ENCODE measurements at regions not wholly inside any gene's neighbourhood (a gene's known extent, or its start where the extent isn't known, plus 50 kb on each side); places are given as distances from the start of the nearest gene placed in this dataset.
"Not testable (repeated sequence)": the region's sequence is repeated elsewhere in the genome, so short reads cannot be mapped to it uniquely, and the experiment has no call there.

DNA sequence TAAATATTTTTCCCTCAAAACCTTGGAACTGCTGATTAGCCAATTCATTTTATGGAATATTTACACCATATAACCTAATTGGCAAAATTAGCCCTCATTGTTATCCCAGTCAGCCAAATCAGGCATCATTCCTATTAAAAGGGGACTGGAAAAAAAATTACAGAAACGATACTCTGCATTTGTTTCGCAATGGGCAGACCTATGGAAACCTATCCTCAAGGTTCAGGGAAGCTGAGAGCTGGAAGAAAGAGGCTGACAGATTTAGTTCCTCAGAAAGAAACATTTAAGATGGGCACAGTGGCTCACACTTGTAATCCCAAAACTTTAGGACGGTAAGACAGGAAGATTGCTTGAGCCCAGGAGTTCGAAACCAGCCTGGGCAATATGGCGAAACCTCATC, 85.6 kb upstream of the RPH3AL start:
- Histone ChIP-seq H3K9me2 (replicated peaks; ENCODE audit: control insufficient read depth, low read length) (no peaks in the 10 kb centered on the region), H3K27me3 (ENCODE audit: control insufficient read depth, low read length) (no peaks in the 10 kb centered on the region), H3K4me2 (ENCODE audit: low read length) (no peak overlapping the region), H3K36me3 (ENCODE audit: control insufficient read depth, low read length) (no peaks in the 10 kb centered on the region), H3K4me3 (ENCODE audit: low read length) (no peak overlapping the region), H3K27ac (ENCODE audit: low read depth, low read length) (no peak overlapping the region), H3K79me2 (ENCODE audit: control insufficient read depth, low read length) (no peaks in the 10 kb centered on the region), H4K20me1 (ENCODE audit: control insufficient read depth, insufficient read depth, low read depth, low read length) (no peaks in the 10 kb centered on the region), H3K4me1 (ENCODE audit: control insufficient read depth, low read length) (no peaks in the 10 kb centered on the region), H3K9me3 (ENCODE audit: control insufficient read depth, insufficient read depth, low read length) (peaks cover 6% of the 10 kb centered on the region; the same call in 1 of the 2 replicates), H3F3A (ENCODE audit: control insufficient read depth, insufficient read depth) (no peaks in the 10 kb centered on the region)
- TF ChIP-seq EZH2phosphoT487 (IDR thresholded peaks at IDR 0.05; ENCODE audit: borderline replicate concordance, low read length) = no peak
- TF ChIP-seq, protein P1, sequence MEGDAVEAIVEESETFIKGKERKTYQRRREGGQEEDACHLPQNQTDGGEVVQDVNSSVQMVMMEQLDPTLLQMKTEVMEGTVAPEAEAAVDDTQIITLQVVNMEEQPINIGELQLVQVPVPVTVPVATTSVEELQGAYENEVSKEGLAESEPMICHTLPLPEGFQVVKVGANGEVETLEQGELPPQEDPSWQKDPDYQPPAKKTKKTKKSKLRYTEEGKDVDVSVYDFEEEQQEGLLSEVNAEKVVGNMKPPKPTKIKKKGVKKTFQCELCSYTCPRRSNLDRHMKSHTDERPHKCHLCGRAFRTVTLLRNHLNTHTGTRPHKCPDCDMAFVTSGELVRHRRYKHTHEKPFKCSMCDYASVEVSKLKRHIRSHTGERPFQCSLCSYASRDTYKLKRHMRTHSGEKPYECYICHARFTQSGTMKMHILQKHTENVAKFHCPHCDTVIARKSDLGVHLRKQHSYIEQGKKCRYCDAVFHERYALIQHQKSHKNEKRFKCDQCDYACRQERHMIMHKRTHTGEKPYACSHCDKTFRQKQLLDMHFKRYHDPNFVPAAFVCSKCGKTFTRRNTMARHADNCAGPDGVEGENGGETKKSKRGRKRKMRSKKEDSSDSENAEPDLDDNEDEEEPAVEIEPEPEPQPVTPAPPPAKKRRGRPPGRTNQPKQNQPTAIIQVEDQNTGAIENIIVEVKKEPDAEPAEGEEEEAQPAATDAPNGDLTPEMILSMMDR (IDR thresholded peaks at IDR 0.05; ENCODE audit: low read depth, low read length, poor library complexity, severe bottlenecking) = no peak

GRCh38 chr17:437545-437944, 84.9 kb upstream of the RPH3AL start:
- Histone ChIP-seq H4K20me1 (ENCODE audit: control insufficient read depth, insufficient read depth, low read depth, low read length) (no peaks in the 10 kb centered on the region), H3K4me1 (ENCODE audit: control insufficient read depth, low read length) (no peaks in the 10 kb centered on the region), H3K36me3 (ENCODE audit: control insufficient read depth, low read length) (no peaks in the 10 kb centered on the region), H3K9me2 (replicated peaks; ENCODE audit: control insufficient read depth, low read length) (no peaks in the 10 kb centered on the region), H3K79me2 (ENCODE audit: control insufficient read depth, low read length) (no peaks in the 10 kb centered on the region), H3K4me3 (ENCODE audit: low read length) (no peak overlapping the region), H3K27ac (ENCODE audit: low read depth, low read length) (no peak overlapping the region), H3K4me2 (ENCODE audit: low read length) (no peak overlapping the region), H3K9me3 (ENCODE audit: control insufficient read depth, insufficient read depth, low read length) (peaks cover 6% of the 10 kb centered on the region; the same call in 1 of the 2 replicates), H3F3A (ENCODE audit: control insufficient read depth, insufficient read depth) (no peaks in the 10 kb centered on the region), H3K27me3 (ENCODE audit: control insufficient read depth, low read length) (no peaks in the 10 kb centered on the region)
- TF ChIP-seq EZH2phosphoT487 (IDR thresholded peaks at IDR 0.05; ENCODE audit: borderline replicate concordance, low read length) = no peak
- TF ChIP-seq, protein P1 (IDR thresholded peaks at IDR 0.05; ENCODE audit: low read depth, low read length, poor library complexity, severe bottlenecking) = no peak

DNA sequence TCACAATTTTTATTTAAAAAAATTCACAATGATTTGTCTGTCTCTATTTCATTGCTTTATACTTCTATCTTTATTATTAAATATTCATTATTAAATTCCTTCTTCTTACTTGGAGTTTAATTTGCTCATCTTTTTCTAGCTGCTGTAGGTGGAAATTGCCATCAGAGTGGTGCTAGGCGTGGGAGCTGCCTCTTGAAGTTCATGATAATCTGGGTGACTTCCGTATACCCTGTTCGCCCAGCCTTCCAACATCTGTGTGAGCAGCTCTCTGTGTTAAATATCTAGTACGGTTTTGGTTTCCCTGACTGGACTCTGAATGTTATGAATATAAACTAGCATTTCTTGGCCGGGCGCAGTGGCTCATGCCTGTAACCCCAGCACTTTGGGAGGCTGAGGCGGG, 84.0 kb upstream of the RPH3AL start:
- Histone ChIP-seq H3K4me3 (ENCODE audit: low read length) (no peak overlapping the region), H3K27me3 (ENCODE audit: control insufficient read depth, low read length) (no peaks in the 10 kb centered on the region), H3K4me1 (ENCODE audit: control insufficient read depth, low read length) (no peaks in the 10 kb centered on the region), H3K9me3 (ENCODE audit: control insufficient read depth, insufficient read depth, low read length) (peaks cover 6% of the 10 kb centered on the region; the same call in 1 of the 2 replicates), H3K9me2 (replicated peaks; ENCODE audit: control insufficient read depth, low read length) (no peaks in the 10 kb centered on the region), H4K20me1 (ENCODE audit: control insufficient read depth, insufficient read depth, low read depth, low read length) (no peaks in the 10 kb centered on the region), H3K79me2 (ENCODE audit: control insufficient read depth, low read length) (no peaks in the 10 kb centered on the region), H3F3A (ENCODE audit: control insufficient read depth, insufficient read depth) (no peaks in the 10 kb centered on the region), H3K27ac (ENCODE audit: low read depth, low read length) (no peak overlapping the region), H3K4me2 (ENCODE audit: low read length) (no peak overlapping the region), H3K36me3 (ENCODE audit: control insufficient read depth, low read length) (no peaks in the 10 kb centered on the region)
- TF ChIP-seq EZH2phosphoT487 (IDR thresholded peaks at IDR 0.05; ENCODE audit: borderline replicate concordance, low read length) = no peak
- TF ChIP-seq, protein P1 (IDR thresholded peaks at IDR 0.05; ENCODE audit: low read depth, low read length, poor library complexity, severe bottlenecking) = no peak

DNA sequence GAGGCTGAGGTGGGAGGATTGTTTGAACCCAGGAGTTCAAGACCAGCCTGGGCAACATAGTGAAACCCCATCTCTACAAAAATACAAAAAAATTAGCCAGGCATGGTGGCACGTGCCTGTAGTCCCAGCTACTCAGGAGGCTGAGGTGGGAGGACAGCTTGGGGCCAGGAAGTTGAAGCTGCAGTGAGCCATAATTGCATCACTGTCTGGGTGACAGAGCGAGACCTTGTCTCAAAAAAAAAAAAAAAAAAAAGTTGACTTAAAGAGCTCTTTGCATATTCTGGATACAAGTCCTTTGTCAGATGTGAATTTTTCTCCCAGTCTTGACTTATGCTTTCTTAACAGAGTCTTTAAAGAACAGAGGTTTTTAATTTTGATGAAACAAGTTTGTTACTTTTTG, 79.9 kb upstream of the RPH3AL start:
- H3K27ac ChIP-seq (ENCODE audit: low read depth, low read length); H3F3A ChIP-seq (ENCODE audit: control insufficient read depth, insufficient read depth); H3K9me2 ChIP-seq (replicated peaks; ENCODE audit: control insufficient read depth, low read length); H3K9me3 ChIP-seq (ENCODE audit: control insufficient read depth, insufficient read depth, low read length); H3K4me3 ChIP-seq (ENCODE audit: low read length); H3K27me3 ChIP-seq (ENCODE audit: control insufficient read depth, low read length); H3K4me2 ChIP-seq (ENCODE audit: low read length); H3K4me1 ChIP-seq (ENCODE audit: control insufficient read depth, low read length); H3K79me2 ChIP-seq (ENCODE audit: control insufficient read depth, low read length); H4K20me1 ChIP-seq (ENCODE audit: control insufficient read depth, insufficient read depth, low read depth, low read length); H3K36me3 ChIP-seq (ENCODE audit: control insufficient read depth, low read length): not testable (repeated sequence)
